OCI-LY1 (cell line): ENCODE measurements at regions not wholly inside any gene's neighbourhood (a gene's known extent, or its start where the extent isn't known, plus 50 kb on each side); places are given as distances from the start of the nearest gene placed in this dataset.

ENCODE experiments used
- EZH2 ChIP-seq: fragments of 200-600 bp; sonication (generic), shearing (Covaris generic); IDR thresholded peaks from 2 replicates; pipeline ENCODE4 v1.8.0; 2017; ENCODE audit warnings: borderline replicate concordance, mixed run types, mild to moderate bottlenecking, antibody characterized with exemption, low read length, moderate library complexity, mixed read lengths
- TF ChIP-seq, protein P1 (sequence below): fragments of 200-600 bp; sonication (generic), shearing (Covaris generic); IDR thresholded peaks from 2 replicates; pipeline ENCODE4 v1.5.1; 2017; ENCODE audit warnings: mild to moderate bottlenecking, antibody characterized with exemption, low read length, moderate library complexity, mixed read lengths

DNA sequence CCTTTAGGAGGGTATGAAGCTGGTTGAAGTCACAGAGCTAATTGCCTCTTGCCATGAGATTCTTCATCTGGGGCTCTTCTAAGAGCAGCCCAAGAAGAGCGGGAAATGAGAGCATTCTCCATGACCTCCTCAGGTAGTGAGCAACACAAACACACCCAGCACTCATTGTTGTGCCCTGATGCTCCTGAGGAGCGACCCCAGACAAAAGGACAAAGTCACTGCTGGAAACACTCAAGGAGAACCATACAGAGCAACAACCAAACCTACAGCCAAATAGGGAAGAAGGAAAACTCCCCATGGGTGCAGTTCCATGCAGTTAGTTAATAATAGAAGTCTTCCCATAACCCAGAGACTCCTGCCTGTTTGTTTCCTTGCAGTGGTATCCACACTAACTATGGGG lies 426.0 kb upstream of the CRIM1 start:
- TF ChIP-seq, protein P1, sequence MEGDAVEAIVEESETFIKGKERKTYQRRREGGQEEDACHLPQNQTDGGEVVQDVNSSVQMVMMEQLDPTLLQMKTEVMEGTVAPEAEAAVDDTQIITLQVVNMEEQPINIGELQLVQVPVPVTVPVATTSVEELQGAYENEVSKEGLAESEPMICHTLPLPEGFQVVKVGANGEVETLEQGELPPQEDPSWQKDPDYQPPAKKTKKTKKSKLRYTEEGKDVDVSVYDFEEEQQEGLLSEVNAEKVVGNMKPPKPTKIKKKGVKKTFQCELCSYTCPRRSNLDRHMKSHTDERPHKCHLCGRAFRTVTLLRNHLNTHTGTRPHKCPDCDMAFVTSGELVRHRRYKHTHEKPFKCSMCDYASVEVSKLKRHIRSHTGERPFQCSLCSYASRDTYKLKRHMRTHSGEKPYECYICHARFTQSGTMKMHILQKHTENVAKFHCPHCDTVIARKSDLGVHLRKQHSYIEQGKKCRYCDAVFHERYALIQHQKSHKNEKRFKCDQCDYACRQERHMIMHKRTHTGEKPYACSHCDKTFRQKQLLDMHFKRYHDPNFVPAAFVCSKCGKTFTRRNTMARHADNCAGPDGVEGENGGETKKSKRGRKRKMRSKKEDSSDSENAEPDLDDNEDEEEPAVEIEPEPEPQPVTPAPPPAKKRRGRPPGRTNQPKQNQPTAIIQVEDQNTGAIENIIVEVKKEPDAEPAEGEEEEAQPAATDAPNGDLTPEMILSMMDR = no peak
- no peak for TF ChIP-seq EZH2
